OCI-LY7 (cell line): ENCODE measurements at regions not wholly inside any gene's neighbourhood (a gene's known extent, or its start where the extent isn't known, plus 50 kb on each side); places are given as distances from the start of the nearest gene placed in this dataset.

Source experiments
- BruUV-seq: library from RNA; stranded (reverse); fragments of 400-500 nt; replicated peaks from 2 replicates; lab custom pipeline; 2021; lab: Mats Ljungman, UMichigan
- CTCF ChIA-PET: fragments of 300-600 bp; sonication (Branson Sonifier 250); formaldehyde crosslinking; loops from one replicate; lab custom pipeline; 2022; ENCODE audit warnings: antibody characterized with exemption; ENCODE audit not compliant: unreplicated experiment; lab: Charles Lee
- POLR2A ChIA-PET: fragments of 300-600 bp; sonication (Branson Sonifier 250); formaldehyde crosslinking; loops from one replicate; lab custom pipeline; 2022; ENCODE audit warnings: antibody characterized with exemption; lab: Charles Lee
- DNase-seq: peaks from one replicate; pipeline ENCODE4 v3.0.0-alpha.2; 2015; ENCODE audit warnings: low spot score
- H2AFZ ChIP-seq: fragments of 200-600 bp; sonication (generic), shearing (Covaris generic); 2 replicates; pipeline ENCODE4 v1.6.1; 2014; ENCODE audit warnings: mild to moderate bottlenecking, antibody characterized with exemption, low read length, moderate library complexity
- H3K27ac ChIP-seq: fragments of 200-600 bp; sonication (generic); 2 replicates; pipeline ENCODE4 v1.5.1; 2014; ENCODE audit warnings: mixed run types, low read depth, mild to moderate bottlenecking, moderate library complexity, low read length, inconsistent platforms; ENCODE audit not compliant: poor library complexity, severe bottlenecking
- H3K36me3 ChIP-seq: fragments of 200-600 bp; sonication (generic); 2 replicates; pipeline ENCODE4 v1.6.1; 2014; ENCODE audit warnings: mild to moderate bottlenecking, antibody characterized with exemption, low read length, moderate library complexity, mixed read lengths; ENCODE audit not compliant: insufficient read depth
- H3K4me1 ChIP-seq: fragments of 200-600 bp; sonication (generic); 2 replicates; pipeline ENCODE4 v1.5.1; 2014; ENCODE audit warnings: mild to moderate bottlenecking, low read length; ENCODE audit not compliant: insufficient read depth, poor library complexity, severe bottlenecking
- H3K4me2 ChIP-seq: fragments of 200-600 bp; sonication (generic); 2 replicates; pipeline ENCODE4 v1.6.1; 2014; ENCODE audit warnings: mild to moderate bottlenecking, low read length
- H3K4me3 ChIP-seq: fragments of 200-600 bp; sonication (generic); 2 replicates; pipeline ENCODE4 v1.5.1; 2014; ENCODE audit warnings: mild to moderate bottlenecking, low read depth, low read length; ENCODE audit not compliant: poor library complexity, severe bottlenecking
- H3K79me2 ChIP-seq: fragments of 200-600 bp; sonication (generic); 2 replicates; pipeline ENCODE4 v1.6.1; 2016; ENCODE audit warnings: low read depth, mild to moderate bottlenecking, low read length, moderate library complexity, mixed read lengths; ENCODE audit not compliant: insufficient read depth
- H3K9me2 ChIP-seq: fragments of 200-600 bp; sonication (generic); 2 replicates; pipeline ENCODE4 v1.6.1; 2016; ENCODE audit warnings: mild to moderate bottlenecking, low read length, mixed read lengths; ENCODE audit not compliant: insufficient read depth
- H3K9me3 ChIP-seq: fragments of 200-600 bp; sonication (generic); 2 replicates; pipeline ENCODE4 v1.6.1; 2014; ENCODE audit warnings: mild to moderate bottlenecking, mixed run types, low read length, mixed read lengths
- H4K20me1 ChIP-seq: fragments of 200-600 bp; sonication (generic); 2 replicates; pipeline ENCODE4 v1.6.1; 2014; ENCODE audit warnings: mild to moderate bottlenecking, antibody characterized with exemption, low read length, moderate library complexity, mixed read lengths; ENCODE audit not compliant: insufficient read depth
- CTCF ChIP-seq: fragments of 200-600 bp; sonication (generic); conservative IDR thresholded peaks from 2 replicates; pipeline ENCODE4 v1.5.1; 2014; ENCODE audit warnings: mild to moderate bottlenecking, antibody characterized with exemption, low read length, moderate library complexity, mixed read lengths
- EZH2phosphoT487 ChIP-seq: fragments of 200-600 bp; sonication (generic); IDR thresholded peaks from 2 replicates; pipeline ENCODE4 v1.6.1; 2018; ENCODE audit warnings: low read depth, borderline replicate concordance, mild to moderate bottlenecking, mixed run types, antibody characterized with exemption, low read length, moderate library complexity, mixed read lengths
- intact Hi-C: fragments of 100-400 bp; cut with micrococcal nuclease; formaldehyde crosslinking; loops from one replicate; pipeline ENCODE4 v1.10.0; 2022; ENCODE audit not compliant: unreplicated experiment

GRCh38 chr5:21623831-21624230 is 1229.3 kb downstream of the CDH12 start:
- intact Hi-C loops, result no loop called here
- Histone ChIP-seq H3K4me2 (no peak overlapping the region), H3K79me2 (no peaks in the 10 kb centered on the region), H3K9me3 (no peaks in the 10 kb centered on the region), H3K36me3 (no peaks in the 10 kb centered on the region), H3K9me2 (no peaks in the 10 kb centered on the region), H3K27ac (no peak overlapping the region), H3K4me1 (no peaks in the 10 kb centered on the region), H2AFZ (no peak overlapping the region), H4K20me1 (no peaks in the 10 kb centered on the region), H3K4me3 (no peak overlapping the region)
- no peak for DNase-seq
- no TSS peak for BruUV-seq
- ChIA-PET CTCF (no interaction called here), POLR2A (interaction anchor here (0.6 to 0.7 kb wide), 2 partner anchors 47 to 72 kb away, joined by 3 to 5 read pairs; no protein-coding TSS in a partner anchor)
- TF ChIP-seq EZH2phosphoT487 (no peak), CTCF (no peak)

- Histone ChIP-seq H4K20me1 (no peaks in the 10 kb centered on the region), H3K79me2 (no peaks in the 10 kb centered on the region), H3K4me2 (no peak overlapping the region), H3K36me3 (no peaks in the 10 kb centered on the region), H3K4me3 (no peak overlapping the region), H2AFZ (no peak overlapping the region), H3K9me3 (no peaks in the 10 kb centered on the region), H3K27ac (no peak overlapping the region), H3K4me1 (no peaks in the 10 kb centered on the region), H3K9me2 (no peaks in the 10 kb centered on the region)
- no TSS peak for BruUV-seq
- TF ChIP-seq EZH2phosphoT487 (no peak), CTCF (no peak)
- ChIA-PET POLR2A (interaction anchor here (0.7 kb wide), 1 partner anchor 199 kb away, joined by 3 read pairs; no protein-coding TSS in a partner anchor), CTCF (no interaction called here)
- intact Hi-C loops, result no loop called here
- DNase-seq, result no peak
Observed at GRCh38 chr5:21615195-21615765, 1237.9 kb downstream of the CDH12 start.

- no peak for TF ChIP-seq CTCF
- TF ChIP-seq EZH2phosphoT487, result no peak
- no peaks in the 10 kb centered on the region for H3K79me2 ChIP-seq
- POLR2A ChIA-PET, result no interaction called here
- no peaks in the 10 kb centered on the region for H3K9me3 ChIP-seq
- no peaks in the 10 kb centered on the region for H3K4me1 ChIP-seq
- H3K9me2 ChIP-seq, result no peaks in the 10 kb centered on the region
- H3K4me3 ChIP-seq, result no peak overlapping the region
- intact Hi-C loops, result no loop called here
- H3K4me2 ChIP-seq, result no peak overlapping the region
- no TSS peak for BruUV-seq
- H3K27ac ChIP-seq, result no peak overlapping the region
- no peaks in the 10 kb centered on the region for H4K20me1 ChIP-seq
- no peaks in the 10 kb centered on the region for H3K36me3 ChIP-seq
- no peak for DNase-seq
- no peak overlapping the region for H2AFZ ChIP-seq
- CTCF ChIA-PET, result no interaction called here
Observed at GRCh38 chr5:21613971-21614488, 1239.1 kb downstream of the CDH12 start.
